DLD1 (cell line): ENCODE measurements at regions not wholly inside any gene's neighbourhood (a gene's known extent, or its start where the extent isn't known, plus 50 kb on each side); places are given as distances from the start of the nearest gene placed in this dataset.

ENCODE experiments used
- in situ Hi-C: cut with HindIII; loops from 2 replicates; pipeline ENCODE4 v1.10.0; 2017; ENCODE audit warnings: low sequenced_read_pairs

DNA sequence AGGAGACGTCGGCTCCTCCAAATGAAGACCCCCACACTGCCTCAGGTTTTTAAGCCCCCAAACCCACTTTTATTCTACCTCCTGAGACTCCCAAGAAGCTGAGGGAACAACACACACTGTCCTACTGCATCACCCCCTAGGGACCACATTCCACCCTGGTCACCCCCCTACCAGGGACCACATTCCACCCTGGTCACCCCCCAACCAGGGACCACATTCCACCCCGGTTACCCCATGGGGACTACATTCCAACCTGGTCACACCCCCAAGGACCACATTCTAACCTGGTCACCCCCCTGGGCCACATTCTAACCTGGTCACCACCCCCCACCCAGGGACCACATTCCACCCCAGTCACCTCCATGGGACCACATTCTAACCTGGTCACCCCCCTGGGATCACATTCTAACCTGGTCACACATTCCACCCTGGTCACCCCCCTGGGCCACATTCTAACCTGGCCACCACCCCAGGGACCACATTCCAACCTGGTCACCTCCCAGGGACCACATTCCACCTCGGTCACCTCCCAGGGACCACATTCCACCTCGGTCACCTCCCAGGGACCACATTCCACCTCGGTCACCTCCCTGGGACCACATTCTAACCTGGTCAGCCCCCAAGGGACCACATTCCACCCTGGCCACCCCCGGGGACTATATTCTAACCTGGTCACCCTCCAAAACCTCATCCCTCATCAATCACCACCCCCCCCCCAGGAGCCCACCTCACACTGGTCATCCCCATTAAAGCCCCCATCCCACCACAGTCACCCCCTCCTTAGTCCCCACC is 587.6 kb downstream of the NPHP4 start:
- in situ Hi-C loops, result no loop called here

DNA sequence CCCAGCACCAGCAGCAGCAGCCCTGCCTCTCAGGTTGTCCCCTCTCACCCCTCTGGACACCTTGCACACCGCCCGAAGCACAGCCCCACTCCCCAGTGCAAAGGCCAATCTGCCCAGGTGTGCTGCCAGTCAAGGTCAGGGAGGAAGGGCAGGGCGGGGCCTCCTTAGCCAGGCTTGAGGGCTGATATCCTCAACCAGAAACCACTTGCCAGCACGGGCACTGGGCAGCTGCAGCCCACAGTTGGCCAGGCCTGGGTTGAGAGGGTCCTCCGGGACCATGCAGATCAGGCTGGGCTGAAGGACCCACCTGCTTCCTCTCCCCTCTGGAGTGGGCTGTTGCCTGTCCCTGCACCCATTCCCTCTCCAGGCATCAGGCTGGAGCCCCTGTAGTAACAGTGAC is 588.3 kb downstream of the NPHP4 start:
- in situ Hi-C loops, result no loop called here

DNA sequence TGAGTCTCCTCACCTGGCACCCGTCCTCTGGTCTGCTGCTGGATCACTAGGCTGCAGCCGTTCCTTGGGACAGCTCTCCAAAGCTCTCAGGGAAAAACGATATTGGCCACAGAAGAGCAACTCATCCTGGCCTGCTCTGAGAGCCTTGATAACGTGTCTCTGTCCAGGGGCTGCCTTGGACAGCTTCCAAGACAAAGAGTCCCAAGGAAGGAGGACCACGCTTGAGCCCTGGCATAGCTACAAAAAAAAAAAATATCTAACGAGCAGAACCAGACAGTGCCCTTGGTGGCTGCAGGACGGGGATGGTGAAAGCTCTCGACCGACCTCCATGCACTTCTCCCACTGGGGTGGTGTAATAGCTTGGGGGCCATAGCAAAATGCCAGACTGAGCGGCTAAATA is 589.6 kb downstream of the NPHP4 start:
- in situ Hi-C loops, result no loop called here

DNA sequence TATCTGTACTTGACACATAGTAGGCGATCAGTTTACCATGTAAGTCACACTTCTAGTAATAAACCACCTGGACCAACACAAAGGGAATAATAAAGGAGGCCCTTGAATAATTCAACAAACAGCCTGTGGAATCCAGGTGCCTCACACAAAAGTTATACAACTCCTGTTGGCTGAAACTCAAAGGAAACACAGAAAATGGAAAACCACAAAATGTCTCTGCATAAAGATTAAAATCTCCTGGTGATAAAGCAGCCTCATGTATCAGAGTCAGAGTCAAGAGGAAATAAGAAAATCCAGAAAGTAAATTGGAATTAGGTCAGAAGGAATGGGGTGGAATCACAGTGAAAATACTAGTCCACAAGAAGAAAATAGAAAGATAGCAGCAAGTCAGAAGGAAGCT is 592.5 kb downstream of the NPHP4 start:
- in situ Hi-C loops, result no loop called here

DNA sequence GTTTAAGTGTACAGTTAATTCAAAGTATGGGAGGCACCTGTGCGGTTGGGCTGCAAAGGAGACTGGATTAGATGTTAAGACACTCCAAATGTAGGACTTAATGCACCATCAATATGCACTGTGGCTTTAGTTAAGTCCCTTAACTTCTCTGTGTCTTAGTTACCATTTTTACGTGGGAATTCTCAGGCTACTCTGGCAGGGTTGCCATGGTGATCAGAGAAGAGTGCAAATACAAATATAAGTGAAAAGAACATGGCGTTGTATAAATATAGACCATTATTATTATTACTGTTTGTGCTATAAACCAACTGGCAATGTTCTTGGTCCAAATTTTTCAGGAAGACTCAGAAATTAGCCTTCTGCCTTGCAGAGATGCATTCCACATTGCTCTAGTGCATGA is 595.6 kb downstream of the NPHP4 start:
- in situ Hi-C loops, result no loop called here

DNA sequence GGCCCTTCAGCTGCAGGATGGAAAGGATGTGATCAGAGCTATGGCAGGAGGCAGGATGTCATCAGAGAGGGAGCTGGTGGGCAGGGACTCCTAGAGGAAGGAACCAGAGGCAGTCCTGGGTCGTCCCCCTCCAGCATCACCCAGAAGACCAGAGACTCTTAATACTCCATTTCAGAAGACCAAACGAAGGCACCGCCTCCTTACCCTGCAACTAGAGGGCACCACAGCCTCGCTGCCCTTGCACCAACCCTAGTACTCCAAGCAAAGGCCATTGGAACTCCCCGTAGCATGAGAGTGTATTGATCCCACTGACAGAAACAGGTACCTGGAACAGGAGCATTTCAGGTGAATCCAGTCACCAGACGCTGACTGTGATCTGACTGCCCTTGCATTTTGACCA is 598.1 kb downstream of the NPHP4 start:
- in situ Hi-C loops, result no loop called here

DNA sequence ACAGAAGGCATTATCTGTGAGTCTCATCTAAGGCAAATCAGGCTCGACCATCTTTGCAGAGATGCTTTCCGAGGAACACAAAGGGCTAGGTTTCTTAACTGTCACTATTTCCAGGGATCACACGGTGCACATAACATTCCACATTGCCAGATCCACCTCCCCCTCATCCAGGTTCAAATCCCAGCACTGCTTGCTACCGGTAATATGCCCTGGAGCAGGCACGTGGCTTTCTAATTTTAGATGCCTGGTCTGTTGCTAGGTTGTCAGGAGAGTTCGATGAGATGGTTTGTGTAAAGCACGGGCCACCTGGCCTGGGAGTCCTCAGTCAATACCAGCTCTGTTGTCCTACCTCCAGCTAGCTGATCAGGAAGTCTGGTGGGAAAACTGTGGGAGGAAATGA is 598.6 kb downstream of the NPHP4 start:
- in situ Hi-C loops, result no loop called here

DNA sequence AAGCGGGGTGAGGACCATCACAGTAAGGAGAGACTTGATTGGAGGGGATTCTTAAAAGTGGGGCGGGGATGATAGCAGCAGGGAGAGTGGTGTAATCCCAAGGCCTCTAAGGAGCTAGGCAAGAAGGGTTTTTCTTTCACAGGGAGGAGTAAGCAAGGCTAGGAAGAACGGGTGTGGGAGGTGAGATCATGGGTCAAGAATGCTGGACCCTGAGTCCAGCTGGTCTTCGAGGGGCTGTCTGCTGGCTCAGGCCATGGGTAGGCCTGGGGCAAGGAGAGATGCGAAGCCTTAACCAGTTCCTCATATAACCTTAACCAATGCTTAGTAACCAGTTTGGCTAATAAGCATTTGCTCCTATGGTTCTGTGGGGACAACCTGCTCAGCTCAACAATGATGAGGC is 599.1 kb downstream of the NPHP4 start:
- in situ Hi-C loops, result no loop called here

DNA sequence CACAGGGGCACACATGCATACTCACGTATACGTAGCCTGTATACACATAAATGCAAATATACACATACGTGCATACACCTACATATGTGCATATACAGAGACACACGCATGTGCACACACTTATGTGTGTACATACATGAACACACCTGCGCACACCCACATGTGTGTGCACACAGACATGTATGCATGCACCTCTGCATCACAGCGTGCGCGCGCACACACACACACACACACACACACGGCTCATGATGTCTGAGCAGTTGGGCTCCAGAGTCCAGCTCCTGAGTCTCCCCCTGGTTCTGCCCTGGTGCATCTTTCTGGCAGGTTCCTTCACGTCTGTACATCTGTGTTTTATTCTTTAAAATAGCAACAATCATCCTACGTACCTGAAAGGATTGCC is 600.5 kb downstream of the NPHP4 start:
- in situ Hi-C loops, result no loop called here

DNA sequence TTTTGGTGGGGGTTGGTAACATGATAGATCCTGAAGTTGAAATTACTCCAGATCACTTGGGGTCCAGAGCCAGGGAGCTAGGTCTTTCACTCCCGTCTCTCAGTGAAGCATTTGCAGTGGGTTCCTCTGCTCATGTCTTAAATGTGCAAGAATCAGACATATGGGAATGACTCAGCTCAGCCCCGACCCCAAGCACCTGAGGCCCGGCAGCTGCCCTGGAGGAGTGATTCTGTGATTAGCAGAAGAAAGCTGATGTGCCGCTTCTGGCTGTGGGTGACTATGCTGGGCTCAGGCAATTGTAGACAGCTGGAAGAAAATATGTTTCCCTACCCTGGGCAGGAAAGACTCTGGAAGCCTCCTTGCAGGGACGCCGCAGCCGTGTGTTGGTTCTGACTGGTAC is 601.7 kb downstream of the NPHP4 start:
- in situ Hi-C loops, result no loop called here

DNA sequence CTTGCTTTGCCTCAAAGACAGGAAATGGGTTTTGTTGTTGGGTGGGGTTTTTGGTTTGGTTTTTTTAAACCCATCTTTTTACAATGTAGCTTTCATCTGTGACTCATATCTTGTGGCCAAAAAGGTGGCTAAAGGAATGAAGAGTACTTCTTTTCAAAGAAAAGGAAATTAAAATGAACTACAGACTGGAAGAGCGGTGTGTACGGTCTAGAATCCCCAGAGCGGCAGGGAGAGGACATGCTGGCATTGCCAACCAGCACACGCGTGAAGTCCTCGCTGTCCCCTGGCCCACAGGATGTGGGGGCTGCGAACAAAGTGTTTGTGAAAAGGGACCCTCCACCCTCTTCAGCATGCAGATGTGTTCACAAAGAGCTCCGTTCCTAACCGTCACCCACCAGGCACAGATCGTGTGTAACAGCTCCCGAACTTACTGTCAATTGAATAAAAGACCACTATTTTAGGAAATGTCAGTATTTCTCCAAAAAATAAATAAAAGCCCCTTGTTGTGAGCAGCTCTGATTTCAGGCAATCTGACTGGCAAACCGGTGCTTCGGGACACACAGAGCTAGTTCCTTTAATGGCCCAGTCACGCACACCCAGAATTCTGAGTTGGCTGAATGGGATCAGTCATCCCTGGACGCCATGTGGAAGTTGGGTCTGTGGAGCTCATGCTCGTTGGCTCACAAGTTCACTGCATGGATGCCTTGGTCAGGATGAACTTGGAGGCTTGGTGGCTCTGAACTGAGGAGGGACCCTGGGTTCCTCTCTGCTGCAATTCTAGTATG is 602.9 kb downstream of the NPHP4 start:
- in situ Hi-C loops, result no loop called here

DNA sequence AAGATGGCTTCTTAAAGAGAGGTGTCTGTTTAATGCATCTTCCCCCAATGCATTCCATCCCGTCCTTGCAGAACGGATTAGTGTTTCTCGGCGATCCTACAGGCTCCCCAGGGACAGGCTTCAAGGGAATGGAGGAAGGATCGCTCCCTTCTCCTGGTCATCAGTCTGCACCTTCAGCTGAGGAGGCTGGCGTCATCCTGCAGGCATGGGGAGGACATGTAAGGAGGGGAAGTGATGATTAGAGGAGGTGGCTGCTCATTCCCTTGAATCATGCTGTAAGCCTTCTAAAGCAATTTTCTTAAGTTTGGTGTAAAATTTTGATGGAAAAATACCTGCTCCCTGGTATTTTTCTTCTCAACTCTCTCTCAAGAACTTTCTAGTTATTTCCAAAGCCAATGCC is 603.6 kb downstream of the NPHP4 start:
- in situ Hi-C loops, result no loop called here

DNA sequence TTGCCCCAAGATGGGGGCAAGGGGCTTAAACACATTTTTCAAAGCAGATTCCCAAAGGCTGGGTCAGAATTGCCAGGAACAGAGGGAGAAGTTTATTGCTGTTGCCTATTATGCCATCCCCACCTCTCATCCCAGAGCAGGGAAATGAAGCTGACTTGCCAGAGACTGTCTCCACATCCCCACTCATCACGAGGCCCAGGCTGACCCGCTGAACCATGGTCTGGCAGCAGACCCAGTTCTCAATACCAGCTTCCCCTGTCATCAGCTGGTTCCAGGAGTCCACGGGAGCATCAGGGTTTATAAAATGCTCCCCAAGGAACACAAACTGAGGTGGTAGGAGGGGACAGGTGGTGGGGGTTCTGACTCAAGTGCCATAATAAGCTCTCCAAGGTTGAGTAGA is 605.9 kb downstream of the NPHP4 start:
- in situ Hi-C loops, result no loop called here

DNA sequence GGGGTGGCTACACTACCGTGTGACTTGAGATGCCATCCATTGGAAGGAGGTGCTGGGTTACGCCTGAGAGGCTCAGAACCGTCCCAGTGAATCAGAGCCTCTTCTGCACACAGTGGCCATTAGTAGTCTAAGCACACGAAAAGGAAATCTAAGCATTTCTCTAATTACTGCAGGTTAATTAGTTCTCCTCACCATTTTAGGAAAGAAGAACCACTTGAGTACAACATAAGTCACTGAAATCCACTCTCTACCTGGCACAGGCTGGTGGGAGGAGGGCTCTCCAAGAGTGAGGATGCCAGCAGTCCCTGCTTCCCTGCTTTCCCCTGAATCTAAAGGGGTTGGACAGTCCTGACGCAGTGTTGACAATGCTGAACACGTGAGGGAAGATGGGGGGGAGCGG is 606.3 kb downstream of the NPHP4 start:
- in situ Hi-C loops, result no loop called here

DNA sequence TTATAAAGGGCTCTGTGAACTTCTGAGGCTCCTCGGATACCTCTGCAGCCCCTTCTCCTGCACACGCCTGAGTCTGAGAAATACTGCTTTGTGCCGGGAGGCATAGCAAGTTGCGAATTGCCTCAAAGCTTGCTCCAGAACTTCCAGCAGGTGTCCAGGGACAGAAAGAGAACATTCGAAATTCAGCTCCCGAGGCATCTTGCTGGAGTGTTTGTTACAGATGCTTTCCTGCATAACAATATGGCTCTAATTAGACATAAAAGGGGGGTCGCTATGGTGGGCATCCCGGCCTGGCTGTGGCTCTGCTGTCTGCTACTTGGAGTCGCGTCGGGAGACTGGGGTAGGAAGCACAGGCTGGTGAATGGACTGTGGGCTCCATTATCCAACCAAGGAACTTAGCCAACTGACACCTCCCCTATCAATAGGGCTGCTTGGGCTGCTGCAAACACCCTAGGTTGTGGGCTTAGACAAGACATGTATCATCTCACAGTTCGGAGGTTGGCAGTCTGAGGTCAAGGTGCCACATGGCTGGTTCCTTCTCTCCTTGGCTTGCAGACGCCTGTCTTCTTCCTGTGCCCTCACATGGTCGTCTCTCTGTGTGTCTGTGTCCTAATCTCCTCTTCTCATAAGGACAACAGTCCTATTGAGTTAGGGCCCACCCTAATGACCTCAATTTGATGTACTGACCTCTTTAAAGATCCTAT is 607.0 kb downstream of the NPHP4 start:
- in situ Hi-C loops, result no loop called here

DNA sequence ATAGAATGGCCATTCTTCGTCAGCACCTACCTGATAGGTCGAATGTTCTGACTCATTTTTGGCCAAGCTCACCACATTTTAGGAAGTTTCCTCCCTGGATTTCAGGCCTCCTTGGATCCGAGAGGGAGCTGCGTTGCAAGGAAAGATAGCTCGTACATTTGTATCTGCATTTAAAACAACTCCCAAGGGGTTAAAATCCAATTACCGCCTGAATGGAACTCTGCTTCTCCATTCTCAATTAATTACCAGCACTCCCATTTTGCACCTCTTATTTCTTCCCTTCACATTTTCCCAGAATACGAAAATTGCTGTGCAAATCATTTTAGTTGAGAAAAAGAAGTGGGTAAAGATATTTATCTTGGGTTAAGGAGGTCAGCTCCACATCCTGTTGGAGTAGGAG is 610.7 kb downstream of the NPHP4 start:
- in situ Hi-C loops, result no loop called here

DNA sequence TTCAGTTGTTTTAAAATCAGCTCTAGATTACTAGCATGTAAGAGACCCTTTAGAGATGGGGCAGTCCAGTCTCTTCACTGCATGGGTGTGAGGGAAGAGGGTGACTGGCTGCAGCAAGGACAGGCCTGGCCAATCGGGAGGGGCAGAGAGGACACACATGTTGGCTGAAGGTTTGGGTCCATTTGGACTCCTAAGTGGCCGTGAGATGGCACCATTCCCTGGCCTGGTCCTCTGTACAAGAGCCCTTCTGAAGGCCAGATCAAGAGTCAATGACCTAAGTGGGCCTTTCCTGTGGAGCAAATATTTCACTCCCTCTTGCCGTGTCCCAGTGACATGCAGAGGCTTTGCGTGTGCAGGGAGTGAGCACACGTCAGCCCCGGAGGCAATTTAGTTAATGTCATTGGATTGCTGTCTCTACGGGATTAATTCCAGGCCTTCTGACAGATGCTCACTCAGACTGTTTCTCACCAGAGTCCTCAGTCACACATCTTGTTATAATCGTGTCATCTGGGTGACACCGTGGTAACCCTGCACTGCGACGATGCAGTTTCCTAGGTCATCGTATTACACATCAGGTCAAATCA is 613.0 kb downstream of the NPHP4 start:
- in situ Hi-C loops, result no loop called here

DNA sequence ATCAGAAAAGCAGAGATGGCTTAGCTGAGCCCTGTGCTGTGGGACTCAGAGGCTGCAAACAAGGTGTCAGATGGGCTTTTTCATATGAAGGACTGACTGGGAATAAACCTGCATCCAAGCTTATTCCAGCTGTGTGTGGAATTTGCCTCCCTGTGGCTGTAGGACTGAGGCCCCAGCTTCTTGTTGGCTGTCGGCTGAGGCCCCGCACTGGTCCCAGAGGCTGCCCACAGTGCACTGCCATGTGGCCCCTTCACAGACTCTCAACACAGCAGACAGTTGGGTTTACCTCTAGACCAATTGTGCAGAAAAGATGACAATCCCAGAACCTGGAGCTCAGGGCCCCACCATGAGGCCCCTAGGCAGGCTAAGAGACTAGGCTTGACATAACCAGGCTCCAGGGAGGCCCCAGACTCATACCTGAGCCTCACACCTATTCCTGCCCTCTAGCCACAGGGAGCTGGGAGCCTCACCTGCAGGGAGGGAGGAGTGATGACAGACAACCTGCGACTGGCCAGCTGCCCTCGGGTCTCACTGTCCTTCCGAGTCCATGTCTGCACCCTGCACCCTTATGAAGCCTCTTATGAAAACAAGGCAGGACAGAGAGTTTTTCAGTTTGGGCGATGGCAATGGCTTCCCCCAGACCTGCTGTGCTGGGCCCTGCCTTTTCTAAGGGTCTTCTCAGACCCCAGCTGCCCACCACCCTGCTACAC is 615.5 kb downstream of the NPHP4 start:
- in situ Hi-C loops, result no loop called here

DNA sequence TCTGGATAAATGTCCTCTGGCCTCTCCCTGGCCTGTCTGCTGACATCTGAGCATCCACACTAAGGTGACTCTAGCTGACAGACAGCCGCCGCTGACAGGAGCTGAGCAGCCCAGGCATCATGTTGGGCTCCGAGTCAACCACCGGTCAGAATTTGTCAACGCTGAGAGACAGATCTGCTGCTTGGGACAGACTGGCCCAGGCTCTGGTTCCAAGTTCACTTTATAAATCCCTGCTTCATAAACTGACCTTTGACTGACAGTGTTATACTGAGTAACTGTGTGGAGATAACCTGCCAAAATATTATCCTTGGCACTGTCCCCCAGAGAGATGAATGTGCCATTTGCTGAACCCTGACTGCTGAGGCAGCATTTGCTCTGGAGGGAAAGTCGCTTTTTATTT is 616.7 kb downstream of the NPHP4 start:
- in situ Hi-C loops, result no loop called here

DNA sequence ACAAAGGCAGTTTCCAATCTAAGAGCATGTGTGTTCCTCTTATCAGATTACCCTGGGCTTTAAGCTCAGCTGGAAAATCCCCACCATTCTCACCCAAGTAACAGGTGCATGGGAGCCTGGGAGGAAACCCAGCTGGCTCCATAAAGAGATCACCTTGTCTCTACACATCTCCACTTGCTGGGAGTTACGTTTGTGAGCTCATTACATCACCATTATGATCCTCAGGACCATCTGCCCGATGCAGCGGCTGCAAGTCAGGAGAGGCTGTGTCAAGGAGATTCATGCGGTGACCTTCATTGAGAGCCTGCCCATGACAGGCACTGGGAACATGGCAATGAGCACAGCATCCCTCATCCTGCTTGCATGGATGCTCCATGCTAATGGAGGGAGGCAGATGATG is 618.0 kb downstream of the NPHP4 start:
- in situ Hi-C loops, result no loop called here

DNA sequence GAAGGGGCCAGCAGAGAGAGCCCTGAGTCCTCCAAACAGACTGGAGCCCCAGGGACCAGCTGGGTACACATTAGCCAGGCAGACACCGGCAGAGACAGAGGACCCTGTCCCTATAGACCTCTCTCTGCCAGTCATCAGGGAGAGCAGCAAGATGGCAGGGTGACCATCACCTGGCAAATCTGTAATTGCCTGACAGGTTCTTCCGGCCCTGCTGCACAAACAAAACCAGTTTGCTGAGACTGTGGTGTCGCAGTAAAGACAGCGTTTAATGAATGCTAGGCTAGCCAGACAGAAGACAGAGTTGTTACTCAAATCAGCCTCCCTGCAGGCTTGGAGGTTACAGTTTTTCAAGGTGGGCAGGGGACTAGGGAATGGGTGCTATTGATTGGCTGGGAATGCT is 618.9 kb downstream of the NPHP4 start:
- in situ Hi-C loops, result no loop called here
